Vagina (tissue), 2 donors: ENCODE measurements at regions not wholly inside any gene's neighbourhood (a gene's known extent, or its start where the extent isn't known, plus 50 kb on each side); places are given as distances from the start of the nearest gene placed in this dataset.

ENCODE experiments used
- DNase-seq, 2 donors: peaks; one replicate each; pipeline ENCODE4 v3.0.0-alpha.2; 2017; ENCODE audit errors: extremely low spot score in 2 of 2
- H3K27ac ChIP-seq: fragments of 200-600 bp; sonication (generic); one replicate; pipeline ENCODE4 v1.5.1; 2019
- H3K27me3 ChIP-seq: fragments of 200-600 bp; sonication (generic); one replicate; pipeline ENCODE4 v1.5.1; 2019
- H3K36me3 ChIP-seq, 2 donors: fragments of 200-600 bp; sonication (generic); one replicate each; pipeline ENCODE4 v1.5.1; 2017 to 2019
- H3K4me1 ChIP-seq: fragments of 200-600 bp; sonication (generic); one replicate; pipeline ENCODE4 v1.5.1; 2019
- H3K4me3 ChIP-seq, 2 donors: fragments of 200-600 bp; sonication (generic); 1 replicate in 1 of 2; 2 replicates in 1 of 2; pipeline ENCODE4 v1.5.1; 2016 to 2019
- H3K9me3 ChIP-seq: fragments of 200-600 bp; sonication (generic); one replicate; pipeline ENCODE4 v1.5.1; 2019
- CTCF ChIP-seq, 3 experiments: fragments of 450-650 bp in 2 of 3; fragments of 200-600 bp in 1 of 3; sonication (generic) in 1 of 3; IDR thresholded peaks; one replicate each; pipeline ENCODE4 v1.5.1; 2017 to 2019; ENCODE audit warnings: antibody characterized with exemption in 3 of 3, mild to moderate bottlenecking in 2 of 3, moderate library complexity in 2 of 3
- POLR2A ChIP-seq, 2 donors: fragments of 450-650 bp; IDR thresholded peaks; one replicate each; pipeline ENCODE4 v1.6.1; 2017; ENCODE audit warnings: antibody characterized with exemption in 2 of 2, mild to moderate bottlenecking in 2 of 2, moderate library complexity in 2 of 2
- POLR2AphosphoS5 ChIP-seq, 2 donors: sonication (generic); formaldehyde crosslinking; IDR thresholded peaks; one replicate each; pipeline ENCODE4 v1.9.0; 2017; ENCODE audit warnings: antibody characterized with exemption in 2 of 2, mild to moderate bottlenecking in 2 of 2, low read depth in 1 of 2; ENCODE audit not compliant: insufficient read depth in 1 of 2
- intact Hi-C: fragments of 100-400 bp; cut with DNase I; formaldehyde crosslinking; loops from one replicate; pipeline ENCODE4 v1.15.1; 2023

- Histone ChIP-seq H3K36me3 (no peaks in the 10 kb centered on the region), H3K4me1 (no peaks in the 10 kb centered on the region), H3K27me3 (no peaks in the 10 kb centered on the region), H3K4me3 (no peak overlapping the region), H3K9me3 (no peaks in the 10 kb centered on the region), H3K27ac (no peak overlapping the region)
- TF ChIP-seq POLR2AphosphoS5 (IDR thresholded peaks at IDR 0.05; ENCODE audit: insufficient read depth in 1 of 2, low read depth in 1 of 2): no peak
- no peak for TF ChIP-seq CTCF (IDR thresholded peaks at IDR 0.05)
- no peak for TF ChIP-seq POLR2A (IDR thresholded peaks at IDR 0.05)
- DNase-seq: no peak
- intact Hi-C loops: no loop called here
Observed at GRCh38 chr4:176906709-176907108, 114.0 kb upstream of the VEGFC start.

GRCh38 chr4:176910646-176911045 is 117.9 kb upstream of the VEGFC start:
- no peak overlapping the region for H3K4me3 ChIP-seq
- no peaks in the 10 kb centered on the region for H3K4me1 ChIP-seq
- no peak for TF ChIP-seq POLR2A (IDR thresholded peaks at IDR 0.05)
- no peak for TF ChIP-seq CTCF (IDR thresholded peaks at IDR 0.05)
- intact Hi-C loops: no loop called here
- no peak for DNase-seq
- H3K9me3 ChIP-seq: no peaks in the 10 kb centered on the region
- H3K27ac ChIP-seq: no peak overlapping the region
- H3K27me3 ChIP-seq: no peaks in the 10 kb centered on the region
- H3K36me3 ChIP-seq: no peaks in the 10 kb centered on the region

GRCh38 chr4:176919631-176920030 is 126.9 kb upstream of the VEGFC start:
- H3K4me1 ChIP-seq: no peaks in the 10 kb centered on the region
- no peaks in the 10 kb centered on the region for H3K36me3 ChIP-seq
- intact Hi-C loops: loop anchor here (10.0 kb wide), 1 partner anchor 935 kb away; no protein-coding TSS in a partner anchor
- H3K27ac ChIP-seq: no peak overlapping the region
- no peak overlapping the region for H3K4me3 ChIP-seq
- peaks cover 3% of the 10 kb centered on the region for H3K9me3 ChIP-seq
- DNase-seq: no peak
- H3K27me3 ChIP-seq: no peaks in the 10 kb centered on the region
- TF ChIP-seq POLR2A (IDR thresholded peaks at IDR 0.05): no peak
- no peak for TF ChIP-seq POLR2AphosphoS5 (IDR thresholded peaks at IDR 0.05; ENCODE audit: insufficient read depth in 1 of 2, low read depth in 1 of 2)
- no peak for TF ChIP-seq CTCF (IDR thresholded peaks at IDR 0.05)

GRCh38 chr4:176920694-176921093 is 128.0 kb upstream of the VEGFC start:
- H3K9me3 ChIP-seq: peaks cover 3% of the 10 kb centered on the region
- no peak overlapping the region for H3K4me3 ChIP-seq
- H3K36me3 ChIP-seq: no peaks in the 10 kb centered on the region
- H3K4me1 ChIP-seq: no peaks in the 10 kb centered on the region
- no peak overlapping the region for H3K27ac ChIP-seq
- H3K27me3 ChIP-seq: no peaks in the 10 kb centered on the region
- TF ChIP-seq POLR2A (IDR thresholded peaks at IDR 0.05) (no peak), CTCF (IDR thresholded peaks at IDR 0.05) (no peak)
- intact Hi-C loops: loop anchor here (10.0 kb wide), 1 partner anchor 936 kb away; no protein-coding TSS in a partner anchor
- DNase-seq: no peak

- Histone ChIP-seq H3K27ac (no peak overlapping the region), H3K9me3 (peaks cover 3% of the 10 kb centered on the region)
- TF ChIP-seq POLR2A (IDR thresholded peaks at IDR 0.05) (no peak), CTCF (IDR thresholded peaks at IDR 0.05) (no peak), POLR2AphosphoS5 (IDR thresholded peaks at IDR 0.05; ENCODE audit: insufficient read depth in 1 of 2, low read depth in 1 of 2) (no peak)
Observed at GRCh38 chr4:176921256-176921655, 128.5 kb upstream of the VEGFC start.

More at GRCh38 chr4:176921256-176921655, 128.5 kb upstream of the VEGFC start:
- Histone ChIP-seq H3K4me1 (no peaks in the 10 kb centered on the region), H3K27me3 (no peaks in the 10 kb centered on the region), H3K36me3 (no peaks in the 10 kb centered on the region), H3K4me3 (no peak overlapping the region)
- no peak for DNase-seq
- intact Hi-C loops: loop anchor here (10.0 kb wide), 1 partner anchor 936 kb away; no protein-coding TSS in a partner anchor
